GM10248 (cell line): ENCODE measurements at regions not wholly inside any gene's neighbourhood (a gene's known extent, or its start where the extent isn't known, plus 50 kb on each side); places are given as distances from the start of the nearest gene placed in this dataset.

ENCODE experiments used
- CTCF ChIA-PET: fragments of 300-600 bp; sonication (Branson Sonifier 250); formaldehyde crosslinking; extraction: SDS; loops from one replicate; lab custom pipeline; 2021; ENCODE audit warnings: antibody characterized with exemption; lab: Yijun Ruan, JAX
- POLR2A ChIA-PET: fragments of 350-650 bp; sonication (Branson Sonifier 250); formaldehyde crosslinking; extraction: SDS; loops from one replicate; lab custom pipeline; 2020; ENCODE audit warnings: antibody characterized with exemption; lab: Yijun Ruan, JAX
- DNase-seq: peaks from one replicate; pipeline ENCODE4 v3.0.0; 2012; ENCODE audit errors: extremely low spot score
- TF ChIP-seq, protein P1 (sequence below): IDR thresholded peaks from 2 replicates; pipeline ENCODE4 v1.5.1; 2012; ENCODE audit warnings: mild to moderate bottlenecking, low read depth; ENCODE audit errors: extremely low read depth, missing control alignments, control extremely low read depth

DNA sequence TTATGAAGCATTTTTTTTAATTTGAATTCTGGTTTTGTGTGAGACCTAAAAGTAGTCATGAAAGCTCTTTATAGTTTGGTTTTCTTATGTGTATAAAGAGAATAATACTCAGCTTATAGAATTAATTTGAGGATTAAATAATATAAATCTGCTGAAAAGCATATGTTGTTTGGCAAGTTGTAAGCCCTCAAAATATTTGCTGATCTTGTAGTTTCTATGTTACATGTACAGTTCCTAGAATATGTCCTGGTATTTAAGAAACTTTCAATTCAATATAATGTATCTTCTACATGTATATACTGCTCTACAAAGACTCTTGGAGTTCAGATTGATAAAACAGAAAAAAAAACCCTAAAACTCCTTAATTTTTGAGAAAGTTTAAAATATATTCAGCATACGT lies 605.5 kb upstream of the FAM98A start:
- ChIA-PET CTCF (no interaction called here), POLR2A (no interaction called here)
- TF ChIP-seq, protein P1, sequence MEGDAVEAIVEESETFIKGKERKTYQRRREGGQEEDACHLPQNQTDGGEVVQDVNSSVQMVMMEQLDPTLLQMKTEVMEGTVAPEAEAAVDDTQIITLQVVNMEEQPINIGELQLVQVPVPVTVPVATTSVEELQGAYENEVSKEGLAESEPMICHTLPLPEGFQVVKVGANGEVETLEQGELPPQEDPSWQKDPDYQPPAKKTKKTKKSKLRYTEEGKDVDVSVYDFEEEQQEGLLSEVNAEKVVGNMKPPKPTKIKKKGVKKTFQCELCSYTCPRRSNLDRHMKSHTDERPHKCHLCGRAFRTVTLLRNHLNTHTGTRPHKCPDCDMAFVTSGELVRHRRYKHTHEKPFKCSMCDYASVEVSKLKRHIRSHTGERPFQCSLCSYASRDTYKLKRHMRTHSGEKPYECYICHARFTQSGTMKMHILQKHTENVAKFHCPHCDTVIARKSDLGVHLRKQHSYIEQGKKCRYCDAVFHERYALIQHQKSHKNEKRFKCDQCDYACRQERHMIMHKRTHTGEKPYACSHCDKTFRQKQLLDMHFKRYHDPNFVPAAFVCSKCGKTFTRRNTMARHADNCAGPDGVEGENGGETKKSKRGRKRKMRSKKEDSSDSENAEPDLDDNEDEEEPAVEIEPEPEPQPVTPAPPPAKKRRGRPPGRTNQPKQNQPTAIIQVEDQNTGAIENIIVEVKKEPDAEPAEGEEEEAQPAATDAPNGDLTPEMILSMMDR: no peak
- DNase-seq: no peak

GRCh38 chr2:34201099-34201498 lies 602.0 kb upstream of the FAM98A start:
- no peak for DNase-seq
- CTCF ChIA-PET: no interaction called here
- TF ChIP-seq, protein P1: no peak
- POLR2A ChIA-PET: no interaction called here

DNA sequence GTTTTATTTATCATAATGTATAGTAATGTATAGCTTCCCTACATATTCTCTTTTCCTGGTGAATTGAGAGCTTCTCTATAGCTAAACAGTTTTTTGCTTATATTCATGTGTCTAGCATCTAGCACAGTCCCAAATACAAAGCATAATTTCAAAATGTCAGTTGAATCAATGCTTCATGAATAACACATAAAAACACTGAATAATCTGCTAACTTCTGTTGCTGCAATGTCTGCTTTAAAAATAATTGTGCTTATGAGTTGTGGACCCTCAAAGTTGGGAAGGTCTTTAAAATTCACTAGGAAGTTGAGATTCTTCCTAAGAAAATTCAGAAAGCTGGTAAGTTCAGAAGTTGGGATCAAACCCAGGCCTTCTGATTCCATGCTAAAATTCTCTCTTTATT lies 600.9 kb upstream of the FAM98A start:
- TF ChIP-seq, protein P1: no peak
- DNase-seq: no peak
- ChIA-PET CTCF (no interaction called here), POLR2A (no interaction called here)

- ChIA-PET POLR2A (no interaction called here), CTCF (no interaction called here)
- no peak for DNase-seq
- TF ChIP-seq, protein P1: no peak
These were observed 594.1 kb upstream of the FAM98A start for GRCh38 chr2:34193164-34193563.

DNA sequence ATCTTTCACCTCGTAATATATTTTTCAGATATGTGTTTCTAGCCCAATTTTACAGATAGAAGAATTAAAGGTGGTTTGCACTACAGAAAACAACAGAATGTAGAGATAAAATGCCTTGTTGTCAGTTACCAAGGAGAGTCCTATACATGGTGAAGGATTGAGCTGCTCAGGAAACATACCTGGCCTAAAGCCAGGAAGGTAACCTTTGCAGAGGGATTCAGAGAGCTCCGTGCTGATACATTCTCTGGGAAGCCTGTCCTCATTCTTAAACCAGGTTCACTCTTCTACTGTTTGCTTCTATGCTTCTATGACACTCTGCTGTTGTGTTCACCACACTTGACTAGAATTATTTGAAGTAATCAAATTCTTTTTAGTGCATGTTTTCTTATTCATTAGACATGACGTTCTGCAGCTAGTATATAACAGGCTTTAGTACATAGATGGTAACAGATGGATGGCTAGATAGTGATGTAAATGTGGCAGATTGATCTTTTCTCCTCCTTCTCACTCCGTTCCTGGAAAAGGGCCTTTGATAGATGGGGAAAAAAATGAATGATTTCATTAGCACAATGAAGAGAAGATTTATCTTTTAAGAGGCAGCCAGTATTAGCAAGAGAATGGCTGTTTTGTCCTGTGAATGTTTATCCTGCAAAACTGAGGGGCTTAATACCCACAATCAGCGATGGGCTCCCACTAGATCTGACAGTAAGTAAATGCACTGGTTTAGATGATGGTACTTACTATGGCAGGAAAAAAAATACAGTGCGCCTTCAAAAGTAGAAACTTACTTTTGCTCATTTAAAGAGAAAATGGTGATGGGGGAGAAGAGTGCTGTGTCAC lies 589.6 kb upstream of the FAM98A start:
- TF ChIP-seq, protein P1: no peak
- ChIA-PET POLR2A (no interaction called here), CTCF (no interaction called here)
- no peak for DNase-seq

DNA sequence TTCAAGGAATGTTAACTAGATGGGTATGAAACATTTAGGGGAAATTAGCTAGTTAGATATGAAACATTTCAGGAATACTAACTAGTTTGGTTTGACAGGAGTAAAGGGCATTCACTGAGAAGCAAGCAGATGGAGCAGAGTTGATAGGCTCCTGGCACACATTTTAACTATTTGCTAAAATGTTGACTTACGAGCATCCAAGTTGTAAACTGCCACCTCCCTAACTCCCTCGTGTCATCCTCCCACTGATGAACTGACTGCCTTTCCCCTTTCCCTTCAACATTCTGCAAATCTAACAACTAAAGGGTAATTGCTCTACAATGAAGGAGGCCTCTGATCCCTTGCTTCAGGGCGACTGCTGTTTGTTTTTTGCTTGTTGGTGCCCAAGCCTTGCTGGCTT lies 580.4 kb upstream of the FAM98A start:
- CTCF ChIA-PET: no interaction called here
- TF ChIP-seq, protein P1: no peak
- no peak for DNase-seq
- POLR2A ChIA-PET: no interaction called here

DNA sequence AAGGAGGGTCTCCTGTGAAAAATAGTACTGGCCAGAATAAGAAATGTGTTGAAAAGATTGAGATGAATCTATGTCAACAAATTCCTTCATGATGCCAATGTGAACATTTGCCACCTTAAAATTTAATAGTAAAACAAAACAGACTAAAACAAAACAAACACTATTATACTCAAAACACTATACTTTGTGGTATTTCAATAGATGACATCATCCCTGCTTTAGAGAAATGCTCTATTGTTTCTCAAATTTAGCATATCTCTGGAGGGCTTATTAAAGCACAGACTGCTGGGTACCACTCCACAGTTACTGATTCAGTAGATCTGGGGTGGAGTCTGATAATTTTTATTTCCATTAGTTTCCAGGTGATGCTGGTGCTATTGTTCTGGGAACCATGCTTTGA lies 579.4 kb upstream of the FAM98A start:
- DNase-seq: no peak
- ChIA-PET POLR2A (no interaction called here), CTCF (no interaction called here)
- TF ChIP-seq, protein P1: no peak
